Activated CD4-positive, alpha-beta T cell treated with anti-CD3 and anti-CD28 coated beads, Interleukin-2, Interleukin-6, amounts not matched to agents 100 ng/mL and 50 ng/mL, durations not matched to agents 16 hours and 8 hours (primary cell): ENCODE measurements at regions not wholly inside any gene's neighbourhood (a gene's known extent, or its start where the extent isn't known, plus 50 kb on each side); places are given as distances from the start of the nearest gene placed in this dataset.

ENCODE experiments used
- DNase-seq: peaks from one replicate; pipeline ENCODE4 v3.0.0-alpha.2; 2020

DNA sequence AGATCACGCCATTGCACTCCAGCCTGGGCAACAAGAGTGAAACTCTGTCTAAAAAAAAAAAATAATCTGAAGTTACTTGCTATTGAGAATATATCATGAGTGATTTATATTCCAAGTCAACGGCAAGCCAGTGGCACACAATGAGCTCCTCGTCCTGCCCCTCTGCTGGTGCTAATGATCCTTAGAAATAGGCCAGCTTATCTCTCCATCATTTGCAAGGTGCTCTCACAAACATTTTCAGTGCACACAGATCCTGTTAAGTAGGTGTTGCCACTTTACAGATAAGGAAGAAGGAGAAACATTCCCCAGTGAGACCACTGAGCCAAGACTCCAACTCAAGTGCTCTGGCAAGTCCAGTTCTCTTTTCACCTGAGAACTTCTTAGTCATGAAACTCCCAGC lies 91.3 kb upstream of the GPR45 start:
- no peak for DNase-seq

DNA sequence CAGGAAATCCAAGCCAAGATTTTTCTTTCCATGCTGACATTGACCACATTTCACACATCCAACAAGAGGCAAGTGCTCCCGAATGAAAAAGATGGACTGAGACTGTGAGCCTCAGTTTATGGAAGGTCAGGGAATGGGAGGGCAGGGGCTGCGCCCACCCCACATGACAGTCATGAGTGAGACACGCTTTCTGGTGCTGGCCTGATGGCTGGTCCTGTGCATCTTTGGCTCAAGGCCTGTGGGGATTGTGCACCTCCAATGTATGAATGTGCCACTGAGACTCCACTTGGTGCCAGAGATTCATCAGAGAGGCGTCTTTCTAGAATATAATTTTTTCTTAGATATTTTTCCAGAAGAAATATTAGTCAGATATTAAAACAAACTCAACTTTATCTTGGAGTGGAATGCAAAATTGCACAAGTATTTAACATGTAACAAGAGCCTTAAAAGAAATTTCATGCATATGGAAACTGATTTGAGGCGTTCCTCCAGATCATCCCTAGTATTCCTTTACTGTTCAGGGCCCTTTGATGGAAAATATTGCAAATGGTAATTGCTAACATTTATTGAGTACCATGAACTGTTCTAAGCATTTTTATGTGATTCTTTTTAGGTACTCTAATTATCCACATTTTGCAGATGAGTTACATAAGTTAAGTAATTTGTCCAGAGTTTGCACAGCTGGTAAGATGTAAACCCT lies 87.3 kb upstream of the GPR45 start:
- DNase-seq, result no peak

DNA sequence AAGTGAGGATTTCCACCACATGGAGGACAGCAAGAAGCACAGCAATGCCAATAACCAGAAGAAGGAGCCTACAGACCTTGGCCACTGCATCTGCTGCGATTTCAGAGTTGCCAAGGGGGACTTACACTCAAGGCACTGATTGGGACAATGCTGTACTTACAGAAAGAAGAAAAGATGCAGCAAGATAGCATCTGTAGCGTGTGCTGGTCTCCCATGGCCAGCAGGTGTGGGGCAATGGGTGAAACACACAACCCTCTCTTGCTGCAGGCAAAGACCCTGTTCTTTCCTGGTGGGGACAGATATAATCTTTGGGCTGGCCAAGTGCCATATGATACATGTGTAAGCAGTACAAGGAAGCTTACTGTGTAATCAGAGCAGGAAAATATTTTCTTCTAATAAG lies 85.4 kb upstream of the GPR45 start:
- DNase-seq, result no peak

DNA sequence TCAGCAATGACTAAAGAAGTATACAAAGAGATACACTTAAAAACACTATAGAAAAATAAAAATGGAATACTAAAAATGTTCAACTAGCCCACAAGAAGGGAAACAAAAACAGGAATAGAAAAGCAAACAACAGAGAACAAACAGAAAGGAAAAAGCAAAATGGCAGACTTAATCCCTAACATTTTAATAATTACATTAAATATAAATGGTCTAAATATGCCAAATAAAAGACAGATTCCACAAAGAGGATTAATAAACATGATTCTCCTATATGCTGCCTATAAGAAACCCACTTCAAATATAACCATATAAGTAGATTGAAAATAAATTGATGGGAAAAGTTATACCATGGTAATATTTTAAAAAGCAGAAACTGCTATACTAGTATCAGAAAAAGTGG lies 83.5 kb upstream of the GPR45 start:
- DNase-seq, result no peak

DNA sequence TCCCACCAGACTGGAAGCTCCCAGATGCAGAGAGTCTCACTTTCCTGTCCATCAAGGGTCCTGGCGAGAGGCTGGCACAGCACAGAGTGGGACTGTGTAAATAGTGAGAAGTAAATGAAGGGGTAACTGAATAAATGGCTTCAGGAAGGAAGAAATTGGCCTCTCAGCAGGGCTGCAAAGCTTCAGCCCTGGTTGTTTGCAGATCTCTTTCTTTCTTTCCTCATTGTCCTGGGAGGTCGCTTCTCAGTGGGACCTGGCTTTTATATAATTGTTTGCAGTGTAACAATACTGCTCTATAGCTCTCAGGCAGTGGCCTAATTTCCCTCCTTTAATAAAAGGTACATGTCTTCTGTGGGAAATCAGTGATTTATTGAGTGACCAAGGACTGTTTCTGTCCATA lies 74.9 kb upstream of the GPR45 start:
- no peak for DNase-seq

DNA sequence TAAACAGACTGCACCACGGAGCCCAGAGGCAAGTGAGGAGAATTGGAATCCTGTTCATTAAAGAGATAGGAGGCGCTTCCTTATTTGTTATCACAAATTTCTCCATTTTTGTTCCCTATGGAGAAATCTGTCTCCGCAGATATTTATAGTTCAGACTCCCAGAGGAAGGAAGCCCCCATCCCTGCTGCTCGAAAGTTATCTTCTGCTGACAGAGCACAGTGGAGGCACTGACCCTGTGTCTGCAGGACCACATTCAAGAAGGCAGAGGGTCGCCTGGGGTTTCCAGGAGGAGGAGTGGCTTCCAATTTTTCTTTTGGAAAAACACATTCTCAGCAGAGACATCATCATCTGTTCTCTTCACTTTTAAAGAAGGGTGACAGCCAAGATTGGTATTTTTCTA lies 73.0 kb upstream of the GPR45 start:
- DNase-seq, result no peak

DNA sequence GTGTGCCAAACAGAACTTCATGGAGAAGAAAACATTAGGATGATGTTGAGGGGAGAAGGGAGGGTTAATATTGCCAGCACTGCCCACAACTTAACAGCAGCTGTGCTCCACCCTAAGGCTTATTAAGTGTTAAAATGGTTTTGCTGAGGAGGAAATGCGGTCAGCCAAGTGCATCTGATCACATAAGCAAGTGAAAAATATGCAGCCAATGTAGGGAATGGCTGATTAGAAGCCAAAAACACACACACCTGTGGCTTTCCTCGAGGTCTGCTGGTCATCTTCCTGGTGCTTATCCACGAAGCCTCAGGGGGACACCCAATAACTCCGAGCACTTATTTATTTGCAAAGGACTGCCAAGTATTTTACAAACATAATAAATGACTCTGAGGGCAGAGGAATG lies 66.3 kb upstream of the GPR45 start:
- DNase-seq, result no peak

DNA sequence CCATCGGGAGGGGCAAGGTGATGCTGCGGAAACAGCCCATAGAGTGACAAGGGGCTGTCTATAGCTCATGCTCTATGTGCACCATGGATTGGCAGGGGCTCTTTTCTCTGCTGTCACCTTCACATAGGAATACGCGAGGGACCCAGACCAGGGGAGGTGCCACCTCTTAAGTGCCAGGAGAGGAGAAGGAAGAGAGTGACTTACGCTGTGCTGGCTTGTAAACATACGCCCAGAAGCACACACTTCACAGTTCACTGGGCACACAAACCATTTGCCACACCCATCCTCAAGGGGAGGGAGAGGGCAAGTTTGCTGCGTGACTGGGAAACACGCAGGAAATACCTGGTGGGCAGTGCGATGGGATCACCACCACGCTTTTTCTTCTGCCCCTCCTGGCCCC lies 65.1 kb upstream of the GPR45 start:
- no peak for DNase-seq

DNA sequence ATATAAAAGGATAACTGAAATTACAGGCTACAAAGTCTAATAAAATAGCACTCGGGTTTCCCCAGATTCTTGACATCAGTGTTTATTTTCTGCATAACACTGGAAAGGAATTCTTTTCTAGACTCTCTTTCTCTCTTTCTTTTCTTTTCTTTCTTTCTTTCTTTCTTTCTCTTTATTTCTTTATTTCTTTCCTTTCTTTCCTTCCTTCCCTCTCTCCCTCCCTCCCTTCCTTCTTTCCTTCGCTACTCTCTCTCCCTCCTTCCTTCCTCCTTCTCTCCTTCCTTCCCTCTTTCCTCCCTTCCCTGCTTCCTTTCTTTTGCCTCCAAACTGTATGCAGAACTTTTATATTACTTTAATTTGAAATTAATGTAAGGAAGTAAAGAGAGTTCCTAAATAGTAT lies 64.5 kb upstream of the GPR45 start:
- no peak for DNase-seq

DNA sequence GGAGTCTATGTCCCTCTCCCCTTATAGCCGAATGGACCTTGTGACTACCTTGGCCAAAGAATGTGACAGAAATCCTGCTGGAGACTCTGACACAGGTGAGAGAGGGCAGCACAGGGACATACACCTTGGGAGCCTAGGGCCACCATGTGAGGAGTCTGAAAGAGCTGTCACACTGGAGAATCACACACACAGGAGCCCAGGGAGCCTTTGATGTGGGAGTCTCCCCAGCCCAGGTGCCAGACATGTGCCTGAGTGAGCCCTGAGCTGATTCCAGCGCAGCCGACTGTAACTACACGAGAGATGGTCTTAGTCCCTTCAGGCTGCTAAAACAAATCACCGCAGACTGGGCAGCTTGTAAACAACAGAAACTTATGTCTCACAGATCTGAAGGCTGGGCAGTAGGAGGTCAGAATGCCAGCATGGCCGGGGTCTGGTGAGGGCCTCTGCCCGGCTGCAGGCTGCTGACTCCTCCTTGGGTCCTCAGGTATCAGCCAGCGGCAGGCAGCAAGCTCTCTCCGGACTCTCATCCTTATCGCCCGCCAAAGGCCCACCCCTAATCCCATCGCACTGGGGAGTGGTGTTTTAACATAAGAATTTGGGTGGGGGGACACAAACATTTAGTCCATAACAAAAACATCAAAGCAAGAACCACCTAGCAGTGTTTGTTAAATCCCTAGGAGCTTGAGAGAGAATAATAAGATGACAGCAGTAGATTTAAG lies 63.8 kb upstream of the GPR45 start:
- no peak for DNase-seq

DNA sequence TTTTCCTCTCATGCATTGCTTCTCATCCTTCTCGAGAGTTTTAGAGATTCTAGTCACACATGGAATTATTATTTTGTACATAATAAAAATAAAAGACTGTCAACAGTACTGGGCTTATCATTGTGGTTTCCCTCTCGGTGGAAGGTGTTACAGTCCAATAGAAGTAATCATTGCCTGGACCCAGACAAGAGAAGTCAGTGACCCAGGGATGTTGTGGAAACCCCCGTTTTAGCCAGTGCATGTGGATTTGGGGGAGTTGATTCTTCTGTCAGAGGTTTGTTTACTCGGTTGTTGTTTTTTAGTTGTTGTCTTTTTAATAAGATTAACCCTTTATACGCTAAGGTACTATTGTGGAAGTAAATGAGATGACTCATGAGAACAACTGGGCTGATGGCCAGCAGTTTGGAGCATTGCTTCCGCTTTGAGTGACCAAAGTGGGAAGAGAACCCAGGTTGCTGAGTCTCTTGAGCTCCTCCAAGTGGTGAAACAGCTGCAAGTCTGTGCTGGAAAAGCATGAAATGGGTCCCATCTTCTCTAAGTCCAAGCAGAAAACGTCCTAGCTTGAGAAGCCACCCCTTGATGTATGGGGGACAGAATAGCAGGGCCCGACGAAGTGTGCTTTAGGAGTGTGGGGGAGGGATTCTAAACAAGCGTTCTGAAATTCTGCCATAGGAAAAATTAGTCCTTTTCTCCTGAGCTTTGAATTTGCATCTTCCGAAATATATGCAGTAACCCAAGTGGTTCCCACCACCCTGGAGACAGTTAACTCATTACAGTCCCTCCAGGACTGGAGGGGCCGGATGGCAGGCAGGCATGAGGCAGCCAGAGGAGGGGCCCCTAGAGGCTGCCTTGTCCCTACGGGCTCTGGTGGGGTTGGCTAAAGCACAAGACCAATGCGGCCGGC lies 61.8 kb upstream of the GPR45 start:
- DNase-seq, result no peak

DNA sequence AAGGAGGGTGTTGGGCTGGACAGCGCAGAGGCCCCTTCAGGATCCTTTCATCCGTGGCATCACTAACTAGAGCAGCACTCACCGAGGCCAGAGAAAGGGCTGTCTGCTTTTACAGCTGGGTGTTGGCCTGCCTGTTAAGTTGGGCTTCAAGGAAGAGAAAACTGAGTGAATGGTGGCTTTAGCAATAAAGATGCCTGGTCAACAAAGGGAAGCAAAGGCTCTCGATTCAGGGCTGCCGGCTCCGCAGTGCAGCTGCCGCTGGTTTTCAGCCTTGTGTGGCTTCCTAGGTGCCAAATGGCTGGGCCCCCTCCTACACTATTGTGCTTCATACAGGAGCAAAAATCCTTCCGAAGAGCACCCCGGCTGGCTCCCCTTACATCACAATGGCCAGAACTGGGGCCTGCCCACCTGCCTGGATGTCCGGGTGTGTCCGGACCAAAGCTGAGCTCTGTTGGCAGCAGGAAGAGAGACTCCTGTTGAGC lies 61.0 kb upstream of the GPR45 start:
- DNase-seq, result no peak

DNA sequence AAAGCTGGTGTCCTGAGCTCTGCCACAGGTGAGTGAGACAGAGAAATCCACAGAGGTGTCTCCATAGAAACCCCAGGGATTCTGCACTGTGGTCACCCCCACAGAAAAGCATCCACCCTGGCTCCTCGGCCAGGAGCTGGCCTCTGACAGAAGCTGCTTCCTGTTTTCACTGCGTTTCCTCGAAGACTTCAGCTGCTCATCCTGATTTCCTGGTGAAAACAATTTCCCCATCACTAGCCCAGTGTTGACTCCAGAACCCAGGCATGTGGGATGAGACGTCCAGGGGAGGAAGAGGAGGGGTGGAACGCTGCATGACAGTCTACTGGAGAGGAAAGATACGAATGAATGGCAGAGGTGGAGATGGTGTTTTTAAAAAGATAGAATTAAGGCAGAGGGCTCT lies 60.3 kb upstream of the GPR45 start:
- DNase-seq, result no peak

DNA sequence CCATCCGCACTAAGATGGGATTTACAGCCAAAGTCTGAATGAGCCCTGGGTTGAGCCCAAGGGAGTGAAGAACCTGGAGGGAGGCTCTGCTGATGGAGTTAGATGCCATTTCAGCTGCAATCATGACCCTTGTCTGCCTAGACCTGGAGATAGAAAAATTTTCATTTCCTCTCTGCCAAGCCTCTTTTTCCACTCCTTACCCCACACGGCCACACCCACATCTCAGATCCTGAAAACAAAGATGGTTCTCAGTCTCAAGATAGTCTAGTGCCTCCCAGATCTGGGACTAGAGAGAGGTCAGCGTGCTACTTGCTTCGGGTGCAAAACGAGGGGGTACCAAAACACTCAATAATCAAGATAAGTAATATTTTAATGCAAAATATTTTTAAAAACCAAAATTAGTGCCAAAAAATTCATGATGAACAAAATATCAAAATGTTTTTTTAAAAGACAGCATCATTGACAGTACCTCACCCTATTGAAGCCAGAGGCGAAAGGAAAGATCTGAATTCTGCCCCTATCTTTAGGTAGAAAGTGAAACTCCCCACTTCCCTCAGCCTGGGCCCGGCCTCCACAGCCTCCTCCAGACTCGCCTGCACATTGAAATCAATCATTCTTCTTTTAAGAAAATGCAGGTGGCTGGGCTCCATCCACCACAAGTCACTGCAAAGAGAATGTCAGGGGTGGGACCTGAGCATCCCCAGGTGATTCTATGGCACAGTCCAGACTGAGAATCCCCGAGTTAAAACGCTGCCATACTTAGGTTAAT lies 57.8 kb upstream of the GPR45 start:
- no peak for DNase-seq

DNA sequence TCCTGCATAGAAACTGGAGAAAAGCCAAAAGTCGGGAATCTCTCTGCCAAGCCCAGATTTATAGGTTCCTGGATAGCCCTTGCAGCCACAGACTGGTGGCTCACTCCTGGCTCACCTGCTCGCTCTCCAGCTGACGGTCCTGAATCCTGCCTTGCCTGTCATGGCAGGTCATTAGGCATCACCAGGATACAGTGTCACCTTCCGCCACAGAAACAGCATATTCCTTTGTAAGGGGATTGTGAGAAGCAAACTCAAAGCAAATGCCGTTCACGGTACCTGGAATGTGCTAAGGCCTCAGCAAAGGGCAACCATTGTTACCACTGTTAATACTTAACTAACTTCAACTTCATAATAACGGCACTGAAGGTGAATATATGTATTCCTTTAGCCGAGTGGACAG lies 57.1 kb upstream of the GPR45 start:
- no peak for DNase-seq

DNA sequence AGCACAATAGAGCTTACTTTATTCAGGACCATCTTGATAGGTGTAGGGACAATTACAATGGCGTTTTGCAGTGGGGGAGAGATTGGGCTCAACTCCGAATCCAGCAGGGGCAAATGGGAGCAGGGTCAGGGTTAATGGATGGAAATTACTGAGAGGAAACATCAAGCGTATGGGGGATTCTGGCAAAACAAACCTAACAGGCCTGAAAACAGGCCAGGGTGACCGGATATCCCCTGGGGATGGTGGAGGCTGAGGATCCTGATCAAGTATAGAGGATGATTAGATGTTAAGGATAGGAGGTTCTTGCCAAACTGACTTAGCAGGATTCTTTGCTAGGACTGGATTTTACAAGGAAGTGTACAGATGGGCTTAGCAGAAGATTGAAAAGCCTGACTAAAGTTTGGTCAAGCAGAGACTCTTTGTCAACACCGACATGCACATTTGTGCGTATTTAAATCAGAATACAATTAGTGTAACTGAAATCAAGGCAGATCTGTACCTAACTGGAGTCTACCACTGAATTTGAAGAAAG lies 54.5 kb upstream of the GPR45 start:
- DNase-seq, result no peak

DNA sequence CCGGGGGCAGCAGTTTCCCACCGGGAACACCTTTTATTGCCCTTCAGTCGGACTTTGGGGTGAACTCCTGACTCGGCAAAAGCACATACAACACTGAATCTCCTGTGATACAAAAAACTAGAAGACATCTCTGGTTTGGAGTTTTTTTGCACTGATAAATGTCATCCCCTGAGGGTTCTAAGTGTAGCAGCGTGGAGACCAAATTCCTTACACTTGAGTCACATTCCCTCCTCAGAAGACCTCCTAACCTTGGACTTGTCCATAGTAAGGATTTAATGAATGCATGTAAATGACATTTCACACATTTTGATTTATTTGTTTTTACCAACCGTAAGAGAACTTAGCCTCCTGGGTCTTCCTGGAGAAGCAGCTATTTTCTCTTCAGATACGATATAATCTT lies 54.0 kb upstream of the GPR45 start:
- no peak for DNase-seq

DNA sequence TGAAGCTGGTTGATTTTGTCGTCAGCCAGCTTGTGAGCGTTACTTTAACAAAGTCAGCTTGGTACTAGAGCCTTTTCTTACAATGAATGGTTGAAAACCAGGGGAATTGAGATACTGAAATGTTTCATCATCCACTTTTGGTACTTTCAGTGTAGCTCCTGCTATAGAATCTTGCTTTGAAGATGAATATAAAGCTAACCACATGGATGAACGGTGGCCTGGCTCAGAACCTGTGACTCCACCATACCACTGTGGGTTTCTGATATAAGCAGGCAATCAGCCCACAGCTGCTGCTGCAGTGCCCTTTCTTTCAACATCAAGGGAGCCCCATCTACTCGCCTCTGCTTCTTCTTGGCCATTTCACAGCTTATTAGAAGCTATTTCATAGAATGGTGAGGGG lies 53.2 kb upstream of the GPR45 start:
- peak; percentile 27 for DNase-seq
